Prostate gland (tissue), 2 donors: ENCODE measurements at regions not wholly inside any gene's neighbourhood (a gene's known extent, or its start where the extent isn't known, plus 50 kb on each side); places are given as distances from the start of the nearest gene placed in this dataset.

Source experiments
- DNase-seq: peaks from one replicate; pipeline ENCODE4 v3.0.0-alpha.2; 2019; ENCODE audit warnings: low spot score
- H3K27ac ChIP-seq, 2 donors: fragments of 200-600 bp; sonication (generic); 2 replicates each; pipeline ENCODE4 v1.5.1; 2017 to 2019
- H3K27me3 ChIP-seq: fragments of 200-600 bp; sonication (generic); replicated peaks from 2 replicates; pipeline ENCODE4 v1.5.1; 2019; ENCODE audit not compliant: insufficient read depth
- H3K36me3 ChIP-seq, 2 donors: fragments of 200-600 bp; sonication (generic); 1 replicate in 1 of 2; 2 replicates in 1 of 2; pipeline versions ENCODE4 v1.5.1 to v1.8.1; 2017 to 2019
- H3K4me1 ChIP-seq: fragments of 200-600 bp; sonication (generic); replicated peaks from 2 replicates; pipeline ENCODE4 v1.5.1; 2019
- H3K4me3 ChIP-seq, 2 donors: fragments of 200-600 bp; sonication (generic); 2 replicates each; pipeline ENCODE4 v1.5.1; 2017 to 2019
- H3K9me3 ChIP-seq: fragments of 200-600 bp; sonication (generic); 2 replicates; pipeline ENCODE4 v1.5.1; 2017
- CTCF ChIP-seq, 4 experiments: fragments of 200-600 bp in 2 of 4; fragments of 450-650 bp in 2 of 4; sonication (generic) in 2 of 4; IDR thresholded peaks; 1 replicate in 3 of 4; 2 replicates in 1 of 4; pipeline ENCODE4 v1.5.1; 2016 to 2019; ENCODE audit warnings: antibody characterized with exemption in 4 of 4, mild to moderate bottlenecking in 2 of 4, moderate library complexity in 2 of 4
- POLR2A ChIP-seq: fragments of 450-650 bp; IDR thresholded peaks from one replicate; pipeline ENCODE4 v1.6.1; 2016; ENCODE audit warnings: antibody characterized with exemption, mild to moderate bottlenecking
- POLR2AphosphoS5 ChIP-seq: sonication (generic); formaldehyde crosslinking; IDR thresholded peaks from one replicate; pipeline ENCODE4 v1.6.1; 2017; ENCODE audit warnings: antibody characterized with exemption
- WGBS: methylation state at CpG from one replicate; pipeline ENCODE4 v1.1.5; 2018; 5-methylcytosine and 5-hydroxymethylcytosine counted together
- intact Hi-C: fragments of 100-400 bp; cut with DNase I; formaldehyde crosslinking; loops from one replicate; pipeline ENCODE4 v1.14.2; 2022

- 94% methylated on average over 2 of the region's 2 CpGs for WGBS
- intact Hi-C loops, result no loop called here
- no peak overlapping the region for H3K27ac ChIP-seq
Measured at GRCh38 chr16:86802013-86802412, 223.7 kb downstream of the FOXL1 start.

GRCh38 chr16:86805188-86805587, 226.8 kb downstream of the FOXL1 start:
- WGBS, result 74% methylated on average over 6 of the region's 6 CpGs
- no peaks in the 10 kb centered on the region for H3K4me1 ChIP-seq
- H3K27me3 ChIP-seq, result peaks cover 4% of the 10 kb centered on the region
- TF ChIP-seq POLR2A, result no peak
- TF ChIP-seq CTCF (IDR thresholded peaks at IDR 0.05), result no peak
- no peak for TF ChIP-seq POLR2AphosphoS5
- H3K36me3 ChIP-seq, result no peaks in the 10 kb centered on the region
- H3K9me3 ChIP-seq, result no peaks in the 10 kb centered on the region
- no peak overlapping the region for H3K27ac ChIP-seq
- no peak overlapping the region for H3K4me3 ChIP-seq
- DNase-seq, result no peak
- intact Hi-C loops, result no loop called here

More at GRCh38 chr16:86802013-86802412, 223.7 kb downstream of the FOXL1 start:
- Histone ChIP-seq H3K4me3 (no peak overlapping the region), H3K9me3 (no peaks in the 10 kb centered on the region), H3K4me1 (no peaks in the 10 kb centered on the region), H3K27me3 (peaks cover 4% of the 10 kb centered on the region), H3K36me3 (no peaks in the 10 kb centered on the region)
- DNase-seq, result no peak
- TF ChIP-seq POLR2A (no peak), CTCF (IDR thresholded peaks at IDR 0.05) (no peak), POLR2AphosphoS5 (no peak)

GRCh38 chr16:86806181-86806837, 228.0 kb downstream of the FOXL1 start:
- no peaks in the 10 kb centered on the region for H3K4me1 ChIP-seq
- peaks cover 4% of the 10 kb centered on the region for H3K27me3 ChIP-seq
- no peaks in the 10 kb centered on the region for H3K36me3 ChIP-seq
- H3K4me3 ChIP-seq, result no peak overlapping the region
- no peaks in the 10 kb centered on the region for H3K9me3 ChIP-seq
- TF ChIP-seq POLR2AphosphoS5 (no peak), POLR2A (no peak), CTCF (IDR thresholded peaks at IDR 0.05) (no peak)
- intact Hi-C loops, result no loop called here
- DNase-seq, result no peak
- no peak overlapping the region for H3K27ac ChIP-seq
- WGBS, result 89% methylated on average over 20 of the region's 20 CpGs

- Histone ChIP-seq H3K4me1 (no peaks in the 10 kb centered on the region), H3K9me3 (no peaks in the 10 kb centered on the region), H3K27me3 (peaks cover 4% of the 10 kb centered on the region), H3K4me3 (no peak overlapping the region), H3K27ac (no peak overlapping the region), H3K36me3 (no peaks in the 10 kb centered on the region)
- no peak for DNase-seq
- intact Hi-C loops, result no loop called here
- 36% methylated on average over 22 of the region's 22 CpGs for WGBS
- no peak for TF ChIP-seq POLR2AphosphoS5
- TF ChIP-seq CTCF (IDR thresholded peaks at IDR 0.05), result no peak
Measured at GRCh38 chr16:86806838-86807351, 228.5 kb downstream of the FOXL1 start.

- Histone ChIP-seq H3K4me3 (no peak overlapping the region), H3K27ac (no peak overlapping the region), H3K27me3 (peaks cover 4% of the 10 kb centered on the region), H3K4me1 (no peaks in the 10 kb centered on the region), H3K36me3 (no peaks in the 10 kb centered on the region), H3K9me3 (no peaks in the 10 kb centered on the region)
- no peak for TF ChIP-seq CTCF (IDR thresholded peaks at IDR 0.05)
- TF ChIP-seq POLR2AphosphoS5, result no peak
- TF ChIP-seq POLR2A, result no peak
- intact Hi-C loops, result no loop called here
- WGBS, result 85% methylated on average over 18 of the region's 18 CpGs
- DNase-seq, result no peak
Measured at GRCh38 chr16:86808863-86809444, 230.6 kb downstream of the FOXL1 start.
